SK-MEL-5 (cell line): ENCODE measurements at regions not wholly inside any gene's neighbourhood (a gene's known extent, or its start where the extent isn't known, plus 50 kb on each side); places are given as distances from the start of the nearest gene placed in this dataset.
A peak's percentile ranks its signal among the peaks of the same experiment; 100 is the strongest.

ENCODE experiments used
- DNase-seq: peaks from one replicate; pipeline ENCODE4 v3.0.0-alpha.2; 2016; ENCODE audit warnings: low read depth, low spot score
- in situ Hi-C: cut with HindIII; loops from 2 replicates; pipeline ENCODE4 v1.10.0; 2016; ENCODE audit warnings: low sequenced_read_pairs, high pct_unique_total_duplicates, low pct_unique_long_range_greater_than_20kb

DNA sequence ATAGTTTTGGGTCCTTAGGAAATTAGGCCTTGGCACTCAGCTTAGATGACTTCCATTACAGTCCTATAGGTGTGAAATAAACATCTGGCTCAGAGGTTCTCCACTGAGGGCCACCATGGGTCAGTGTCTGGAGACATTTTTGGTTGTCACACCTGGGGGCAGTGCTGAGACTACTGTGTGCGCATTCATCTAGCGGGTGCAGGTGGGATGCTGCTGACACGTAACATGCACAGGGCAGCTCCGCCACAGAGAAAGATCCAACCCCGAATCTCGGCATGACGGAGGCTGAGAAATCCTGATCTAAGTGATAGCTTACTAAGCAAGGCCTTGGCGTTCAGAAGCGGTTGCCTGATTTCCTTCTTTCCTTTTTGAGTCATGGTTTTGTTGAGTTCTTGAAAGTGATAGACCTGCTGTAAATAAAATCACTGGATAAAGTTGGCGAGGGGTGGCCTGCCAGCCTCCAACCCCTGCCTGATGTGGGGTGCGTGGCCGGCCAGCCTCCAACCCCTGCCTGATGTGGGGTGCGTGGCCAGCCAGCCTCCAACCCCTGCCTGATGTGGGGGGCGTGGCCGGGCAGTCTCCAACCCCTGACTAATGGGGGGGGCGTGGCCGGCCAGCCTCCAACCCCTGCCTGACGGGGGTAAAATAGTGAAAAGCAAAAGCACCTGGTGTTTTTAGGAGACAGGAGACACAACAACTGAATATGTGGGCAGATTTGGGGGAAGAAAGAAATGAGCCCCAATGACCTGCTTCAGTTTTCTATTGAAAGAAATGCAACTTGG is 158.1 kb downstream of the CDH26 start:
- no peak for DNase-seq
- in situ Hi-C loops, result no loop called here

DNA sequence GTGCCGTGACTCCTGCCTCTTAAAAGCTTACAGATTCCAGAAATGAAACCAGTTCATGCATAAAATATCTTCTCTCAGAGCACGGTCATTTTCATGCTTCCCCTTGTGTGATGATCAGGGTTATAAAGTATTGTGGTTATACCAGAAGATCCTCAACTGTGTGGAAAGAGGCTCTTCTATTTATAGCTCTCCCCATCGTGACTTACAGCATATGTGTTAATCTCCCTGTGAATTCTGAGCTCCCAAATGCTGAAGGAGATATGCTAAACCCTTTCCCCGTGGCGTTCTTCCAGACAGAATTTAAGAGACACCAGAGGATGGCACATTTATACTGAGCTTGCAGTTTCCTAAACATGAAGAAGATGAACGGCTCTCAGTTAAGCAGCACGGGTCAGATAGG is 158.8 kb downstream of the CDH26 start:
- DNase-seq, result no peak
- in situ Hi-C loops, result no loop called here

DNA sequence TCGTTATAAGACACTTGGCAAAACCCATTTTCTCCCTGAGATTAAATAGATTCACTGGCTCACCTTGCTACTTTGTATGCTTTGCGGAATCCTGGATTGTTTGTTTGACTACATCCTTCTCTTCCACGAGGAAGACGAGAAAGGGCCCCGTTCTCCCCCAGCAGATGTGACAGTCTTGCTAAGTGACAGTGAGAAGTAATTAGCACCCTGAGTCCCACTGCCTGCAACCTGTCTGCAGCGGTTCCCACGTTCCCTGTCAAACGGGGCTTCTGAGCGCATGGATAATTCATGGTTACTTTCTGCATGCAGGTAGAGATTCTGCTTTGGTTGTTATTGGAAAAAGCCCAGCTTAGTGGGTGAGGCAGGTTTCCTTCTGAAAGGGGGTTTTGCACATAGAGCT is 163.7 kb downstream of the CDH26 start:
- in situ Hi-C loops, result no loop called here
- DNase-seq, result no peak

DNA sequence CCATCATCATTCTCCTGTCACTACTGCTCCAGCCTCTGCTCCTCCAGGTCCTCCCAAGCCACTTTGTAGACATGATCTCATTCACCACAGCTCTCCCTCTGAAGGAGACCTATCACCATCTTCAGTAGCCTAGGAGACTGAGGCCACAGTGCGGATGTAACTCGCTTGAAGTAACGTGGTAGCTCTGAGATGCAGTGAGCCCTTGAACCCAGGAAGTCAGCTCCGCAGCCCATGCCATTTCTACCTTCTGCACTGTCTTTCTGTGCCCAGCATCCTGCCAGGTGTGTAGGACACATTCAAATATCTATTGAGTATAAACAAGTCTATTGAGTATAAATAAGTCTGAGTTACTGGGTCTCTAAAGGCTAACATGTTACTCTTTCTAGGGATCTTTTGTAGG is 164.4 kb downstream of the CDH26 start:
- no peak for DNase-seq
- in situ Hi-C loops, result no loop called here

DNA sequence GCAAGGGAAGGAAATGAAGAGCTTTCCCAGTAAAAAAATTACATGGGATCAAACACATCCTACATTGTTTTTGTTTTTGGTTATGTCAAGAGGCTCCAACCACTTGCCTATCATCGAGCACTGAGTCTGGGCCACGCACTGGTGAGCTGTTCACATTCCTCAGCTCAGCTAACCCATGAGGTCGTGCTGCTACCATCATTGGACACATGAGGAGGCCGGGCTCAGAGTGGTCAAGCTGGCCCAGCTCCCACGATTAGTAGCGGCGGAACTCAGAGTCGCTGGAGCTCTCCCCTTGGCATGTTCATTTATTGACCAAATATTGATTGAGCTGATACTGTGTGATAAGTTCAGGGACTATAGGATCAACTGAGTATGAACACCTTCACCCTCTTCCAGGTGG is 164.9 kb downstream of the CDH26 start:
- in situ Hi-C loops, result no loop called here
- DNase-seq, result no peak

DNA sequence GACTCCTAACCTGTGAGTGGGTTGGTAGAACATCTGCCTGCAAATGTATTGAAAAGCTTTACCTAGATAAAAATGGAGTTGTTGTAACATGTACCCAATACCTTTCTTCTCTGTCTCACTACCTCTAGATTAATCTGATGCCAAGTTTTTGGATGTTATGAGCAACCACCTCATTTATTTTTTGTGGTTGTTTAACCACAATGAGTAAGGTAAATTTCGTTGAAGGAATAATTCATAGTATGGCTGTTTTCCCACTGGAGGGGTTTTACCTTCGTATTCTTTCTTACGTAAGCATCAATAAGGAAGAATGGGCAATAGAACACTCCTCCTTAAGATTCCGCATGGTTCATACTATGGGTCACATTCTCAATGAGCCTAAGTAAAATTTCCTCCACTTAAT is 165.4 kb downstream of the CDH26 start:
- in situ Hi-C loops, result no loop called here
- DNase-seq, result no peak

DNA sequence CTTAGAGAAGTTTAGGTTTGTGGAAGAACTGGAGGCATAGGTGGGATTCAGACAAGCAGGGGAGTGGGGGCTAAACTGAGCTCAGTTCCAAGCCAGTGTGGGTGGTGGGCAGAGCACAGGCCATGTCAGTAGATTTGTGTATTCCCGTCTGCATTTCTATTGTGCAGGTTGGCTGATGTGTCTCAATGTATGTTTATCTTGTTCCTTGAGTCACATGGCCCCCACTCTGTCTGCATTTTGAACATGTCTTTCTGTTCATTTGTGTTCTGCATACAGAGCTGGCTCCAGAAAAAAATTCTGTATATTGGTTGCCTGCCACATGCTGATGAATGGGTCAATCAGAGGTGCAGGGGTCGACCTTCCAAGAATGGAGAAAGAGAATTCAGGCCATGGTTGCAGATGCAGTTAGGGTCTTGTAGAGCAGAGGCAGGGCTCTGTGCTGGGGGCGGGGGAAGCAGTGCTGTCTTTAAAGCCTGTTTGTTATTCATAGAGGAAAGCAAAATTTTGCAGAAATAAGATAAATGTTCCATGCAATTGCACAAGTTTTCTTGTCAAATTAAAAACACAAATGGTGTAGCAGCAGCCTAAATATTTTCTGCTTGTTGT is 166.7 kb downstream of the CDH26 start:
- DNase-seq, result no peak
- in situ Hi-C loops, result no loop called here

DNA sequence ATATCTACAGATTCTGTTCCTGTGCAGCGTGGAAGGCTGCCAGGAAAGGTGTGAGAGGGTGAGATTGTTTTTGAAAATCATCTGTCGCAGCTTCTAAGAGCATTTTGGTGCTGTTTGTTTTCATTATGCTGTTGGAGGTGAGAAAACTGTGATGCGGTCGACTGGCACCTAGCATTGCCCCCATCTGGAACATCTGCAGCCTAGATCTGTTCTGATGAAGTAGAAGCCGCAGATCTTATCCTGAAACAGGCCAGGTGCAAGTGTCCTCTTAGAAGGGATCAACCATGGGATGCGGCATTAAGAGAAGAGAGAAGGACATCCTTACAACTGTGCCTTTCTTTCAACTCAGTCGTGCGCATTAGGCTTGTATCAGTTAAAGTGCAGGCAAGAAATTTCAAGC is 167.3 kb downstream of the CDH26 start:
- in situ Hi-C loops, result no loop called here

DNA sequence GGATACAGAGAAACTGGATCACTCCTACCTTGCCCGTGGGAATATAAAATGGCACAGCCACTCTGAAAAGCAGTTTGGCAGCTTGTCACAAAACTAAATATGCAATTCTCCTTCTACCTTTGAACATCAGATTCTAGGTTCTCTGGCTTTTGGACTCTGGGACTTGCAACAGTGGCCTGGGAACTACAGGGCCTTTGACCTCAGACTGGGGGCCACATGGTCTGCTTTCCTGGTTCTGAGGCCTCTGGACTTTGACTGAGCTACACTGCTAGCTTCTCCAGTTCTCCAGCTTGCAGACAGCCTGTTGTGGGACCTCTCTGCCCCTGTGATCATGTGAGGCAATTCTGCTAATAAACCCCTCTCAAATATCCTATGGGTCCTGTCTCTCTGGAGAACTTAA is 168.8 kb downstream of the CDH26 start:
- DNase-seq, result no peak
- in situ Hi-C loops, result no loop called here

More for the DNA sequence above, 167.3 kb downstream of the CDH26 start:
- no peak for DNase-seq

DNA sequence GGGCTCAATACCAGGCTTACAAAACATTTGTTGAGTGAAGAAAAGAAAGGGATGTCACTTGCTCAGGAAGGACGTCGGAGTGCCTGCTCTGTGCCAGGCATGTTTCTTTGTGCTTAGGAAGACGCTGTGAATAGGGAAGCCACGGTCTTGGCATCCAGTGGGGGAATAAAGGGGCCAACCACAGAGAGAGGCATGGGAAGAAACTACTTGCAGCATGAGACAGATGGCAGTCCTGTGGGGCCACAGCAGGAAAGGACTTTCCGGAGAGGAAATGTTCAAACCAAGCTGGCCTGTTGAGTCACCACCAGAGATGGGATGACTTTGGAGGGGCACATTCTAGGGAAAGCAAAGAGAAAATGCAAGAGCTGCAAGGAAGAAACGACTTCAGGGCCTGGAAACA is 173.2 kb downstream of the CDH26 start:
- in situ Hi-C loops, result no loop called here
- DNase-seq, result no peak

DNA sequence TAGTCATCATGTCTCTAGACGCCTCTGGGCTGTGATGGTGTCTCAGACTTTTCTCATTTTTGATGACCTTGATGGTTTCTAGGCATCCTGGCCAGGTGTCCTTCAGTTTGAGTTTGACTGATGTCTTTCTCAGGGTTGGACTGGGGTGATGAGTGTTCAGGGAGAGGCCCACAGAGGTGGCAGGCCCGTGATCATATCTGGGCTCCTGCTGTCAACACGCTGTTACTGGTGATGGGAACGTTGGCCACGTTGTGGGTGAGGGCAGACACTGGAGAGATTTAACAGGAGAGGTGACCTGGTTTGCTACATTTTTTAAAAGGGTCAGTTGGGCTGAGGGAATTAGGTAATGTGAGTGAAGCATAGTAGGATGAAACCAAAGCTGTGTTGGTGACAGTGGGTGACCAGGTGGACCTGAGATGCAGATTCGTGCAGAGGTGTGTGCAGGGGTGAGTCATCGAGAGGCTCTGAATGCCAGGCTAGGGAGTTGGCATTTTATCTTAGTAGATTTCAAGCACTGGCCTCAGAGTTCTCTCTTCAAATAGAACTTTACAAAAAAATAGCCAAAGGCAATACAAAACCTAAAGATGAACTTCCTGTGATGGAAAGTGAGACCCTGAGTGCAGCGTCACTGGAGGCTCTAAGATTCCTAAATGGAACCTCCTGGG is 174.1 kb downstream of the CDH26 start:
- in situ Hi-C loops, result no loop called here
- no peak for DNase-seq

DNA sequence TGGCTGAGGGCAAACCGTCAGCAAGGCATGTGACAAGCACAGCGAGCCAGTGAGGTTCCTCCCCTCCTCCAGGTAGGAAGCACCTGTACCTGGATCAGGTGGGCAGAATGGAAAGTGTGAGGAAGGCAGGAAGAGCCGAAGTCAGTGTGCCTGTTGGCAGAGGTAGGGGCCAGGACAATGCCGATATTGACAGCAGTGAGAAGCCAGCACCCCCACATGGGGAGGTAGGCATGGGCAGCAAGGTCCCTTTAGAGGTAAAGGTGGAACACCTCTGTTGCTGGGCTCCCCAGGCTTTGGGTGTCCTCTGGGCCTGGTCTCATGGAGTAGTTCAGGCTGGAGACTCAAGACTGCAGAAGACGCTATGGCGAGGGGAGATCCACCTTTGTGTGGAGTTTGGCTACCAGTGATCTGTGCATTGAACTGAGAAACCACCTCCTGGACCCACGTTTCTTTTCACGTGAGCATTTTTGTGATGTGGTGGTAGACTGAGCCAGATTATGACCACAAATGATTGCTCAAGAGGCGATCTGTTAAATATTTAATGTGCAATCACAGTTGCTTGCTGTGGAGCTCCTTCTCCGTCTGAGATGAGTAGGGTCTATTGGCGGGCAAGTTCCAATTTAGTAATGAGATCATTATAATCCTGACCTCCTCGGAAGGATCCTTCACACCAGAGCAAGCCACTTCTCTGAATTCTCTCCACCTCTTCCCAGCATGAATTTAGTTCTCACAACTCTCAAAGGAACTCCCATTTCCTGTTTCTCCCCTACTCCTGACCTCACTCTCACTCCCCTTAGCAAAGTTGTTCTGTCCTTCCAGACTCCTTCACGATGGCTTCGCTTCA is 174.8 kb downstream of the CDH26 start:
- in situ Hi-C loops, result no loop called here
- DNase-seq, result no peak

DNA sequence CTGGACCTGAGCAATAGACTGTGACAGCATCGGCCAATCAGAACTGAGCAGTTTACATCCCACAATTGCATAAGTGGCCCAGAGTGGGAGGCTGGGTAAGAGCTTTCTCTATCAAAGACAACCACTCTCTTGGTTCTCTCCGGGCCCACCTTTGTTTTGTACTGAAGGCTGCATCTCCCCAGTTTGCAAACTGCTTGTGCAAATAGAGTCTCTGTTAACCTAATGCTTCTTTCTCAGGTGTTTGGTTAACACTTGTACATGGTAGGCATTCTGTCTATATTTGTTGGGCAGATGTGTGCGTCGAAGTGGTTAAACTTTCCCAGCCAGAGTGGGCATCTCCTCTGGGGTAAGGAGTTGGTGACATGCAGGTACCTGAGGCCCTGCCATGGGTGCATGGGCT is 177.1 kb downstream of the CDH26 start:
- in situ Hi-C loops, result no loop called here
- DNase-seq, result no peak

DNA sequence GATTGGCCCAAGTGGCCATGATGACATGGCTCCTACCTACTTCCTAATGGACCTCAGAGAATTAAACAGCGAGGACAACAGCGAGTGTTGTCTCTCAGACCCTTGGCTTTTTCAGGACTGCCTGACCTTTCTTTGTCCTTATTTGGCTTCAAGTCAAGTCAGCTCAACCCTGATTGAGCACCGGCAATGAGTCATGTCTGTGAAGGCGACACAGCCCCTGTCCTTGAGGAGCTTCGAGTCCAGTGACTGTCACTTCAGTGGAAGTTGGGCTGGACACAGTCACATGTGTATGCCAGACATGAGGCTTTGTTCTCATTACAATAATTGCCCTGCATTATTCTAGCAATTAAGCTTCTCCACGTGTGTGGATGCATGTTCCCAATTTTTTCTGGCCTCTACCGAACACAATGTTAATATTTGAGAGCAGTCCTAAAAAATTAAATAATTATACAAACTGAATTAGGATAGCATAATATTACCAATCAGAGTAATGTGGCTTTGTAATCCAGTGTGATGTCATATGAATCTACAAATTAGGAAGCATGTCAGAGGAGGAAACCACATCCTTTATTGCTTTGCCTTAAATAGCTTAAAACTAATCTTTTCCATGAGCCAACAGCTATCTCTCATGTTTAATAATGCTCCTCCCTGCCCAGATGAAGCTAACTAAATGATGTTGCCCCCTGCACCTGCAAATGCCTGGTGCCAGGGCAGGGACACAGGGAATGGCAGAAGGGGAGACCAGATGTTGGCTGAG is 178.6 kb downstream of the CDH26 start:
- DNase-seq, result peak; percentile 14
- in situ Hi-C loops, result no loop called here

DNA sequence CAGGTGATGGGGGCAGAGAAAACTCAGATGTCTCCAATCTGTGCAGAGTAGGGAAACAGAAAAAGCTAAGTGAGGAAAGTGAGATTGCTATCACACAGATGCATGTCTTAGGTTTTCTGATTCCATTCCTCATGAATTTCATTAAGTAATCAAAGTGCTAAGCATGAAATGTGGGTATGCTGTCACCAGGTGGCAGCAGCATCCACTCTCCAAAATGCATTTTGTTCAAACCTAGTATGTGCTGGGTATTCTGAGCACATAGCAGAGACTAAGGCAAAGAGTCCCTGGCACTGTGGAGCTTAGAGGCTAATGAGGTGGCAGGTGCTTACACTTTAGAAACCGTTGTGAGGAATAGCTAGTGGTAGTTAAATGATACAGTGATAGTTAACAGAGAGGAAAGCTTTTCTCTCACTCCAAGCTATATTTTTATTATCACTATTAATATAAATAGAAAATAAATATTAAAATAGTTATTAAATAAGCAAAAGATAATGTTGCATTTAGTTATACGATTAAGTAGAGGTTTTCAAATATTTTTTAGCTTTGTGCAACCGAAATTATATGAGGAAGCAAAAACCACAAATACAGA is 179.5 kb downstream of the CDH26 start:
- in situ Hi-C loops, result no loop called here
- peak; percentile 76 for DNase-seq

DNA sequence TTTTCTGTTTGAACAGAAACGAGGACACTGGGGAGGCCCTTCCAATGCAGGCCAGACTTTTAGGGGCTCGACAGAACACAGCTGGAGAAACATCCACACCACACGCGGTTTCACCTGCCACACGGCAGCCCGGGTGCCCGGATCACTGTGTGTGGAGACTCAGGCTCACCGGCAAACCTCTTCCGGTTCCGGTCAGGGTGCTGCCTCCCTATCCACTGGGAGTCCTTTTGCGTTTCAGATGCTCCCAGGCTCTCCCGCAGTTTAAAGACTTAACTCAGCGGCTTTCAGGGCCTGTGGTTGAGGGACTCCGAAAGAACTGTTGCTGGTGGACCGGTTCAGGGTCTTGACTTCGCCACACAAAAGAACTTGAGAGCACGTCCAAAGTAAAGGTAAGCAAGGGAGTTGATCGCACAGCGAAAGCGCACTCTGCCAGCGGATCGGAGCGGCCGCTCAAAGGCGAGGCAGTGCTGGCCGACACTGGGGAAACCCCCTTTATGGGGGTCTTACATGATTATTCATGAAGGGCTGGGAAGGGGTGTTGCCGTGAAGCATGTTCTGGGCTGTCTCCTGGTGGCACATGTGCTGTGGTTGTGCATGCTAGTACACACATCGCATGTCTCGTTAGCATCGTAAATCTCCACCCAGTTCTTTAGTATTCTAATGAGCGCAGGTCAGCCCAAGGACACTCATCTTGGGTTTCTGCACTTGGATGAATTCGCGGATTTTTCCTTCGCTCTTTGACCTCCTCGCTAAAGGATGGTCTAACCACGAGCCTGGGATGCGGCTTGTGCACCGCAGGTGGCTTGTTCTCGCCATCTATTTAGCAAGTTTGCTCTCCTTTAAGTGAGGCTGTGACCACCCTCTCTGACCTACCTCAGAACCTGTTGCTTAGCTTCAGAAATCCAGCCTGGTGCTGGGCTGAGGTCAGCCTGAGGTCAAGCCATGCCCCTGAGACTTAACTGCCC is 180.3 kb downstream of the CDH26 start:
- peak; percentile 37 for DNase-seq
- in situ Hi-C loops, result no loop called here
